DMS153 treated with DMSO at 0.1 percent for 48 hours (cell line): ENCODE measurements at regions not wholly inside any gene's neighbourhood (a gene's known extent, or its start where the extent isn't known, plus 50 kb on each side); places are given as distances from the start of the nearest gene placed in this dataset.

ENCODE experiments used
- DNase-seq: peaks from one replicate; lab custom pipeline; 2025; ENCODE audit not compliant: unreplicated experiment; lab: John Stamatoyannopoulos, UW

GRCh38 chr11:129590030-129590752 lies 214.5 kb downstream of the BARX2 start:
- DNase-seq: no peak

GRCh38 chr11:129590753-129591475 lies 215.3 kb downstream of the BARX2 start:
- no peak for DNase-seq

GRCh38 chr11:129591527-129591926 lies 215.9 kb downstream of the BARX2 start:
- DNase-seq: no peak

- DNase-seq: no peak
Observed at GRCh38 chr11:129592191-129592590, 216.5 kb downstream of the BARX2 start.

GRCh38 chr11:129593098-129593497 lies 217.4 kb downstream of the BARX2 start:
- DNase-seq: peak; percentile 77

GRCh38 chr11:129595038-129595962 lies 219.7 kb downstream of the BARX2 start:
- no peak for DNase-seq

- DNase-seq: no peak
Observed at GRCh38 chr11:129596351-129596750, 219.3 kb upstream of the TMEM45B start.

- DNase-seq: no peak
Observed at GRCh38 chr11:129598378-129598777, 217.3 kb upstream of the TMEM45B start.

GRCh38 chr11:129605815-129606214 lies 209.8 kb upstream of the TMEM45B start:
- no peak for DNase-seq

GRCh38 chr11:129608711-129609110 lies 206.9 kb upstream of the TMEM45B start:
- DNase-seq: no peak

- no peak for DNase-seq
Observed at GRCh38 chr11:129610125-129610524, 205.5 kb upstream of the TMEM45B start.

GRCh38 chr11:129610545-129610944 lies 205.1 kb upstream of the TMEM45B start:
- no peak for DNase-seq

- DNase-seq: no peak
Observed at GRCh38 chr11:129611661-129612446, 203.8 kb upstream of the TMEM45B start.

- no peak for DNase-seq
Observed at GRCh38 chr11:129612447-129612961, 203.1 kb upstream of the TMEM45B start.

- no peak for DNase-seq
Observed at GRCh38 chr11:129613071-129613470, 202.6 kb upstream of the TMEM45B start.

- DNase-seq: no peak
Observed at GRCh38 chr11:129614256-129614944, 201.2 kb upstream of the TMEM45B start.

GRCh38 chr11:129618046-129618569 lies 197.5 kb upstream of the TMEM45B start:
- DNase-seq: no peak

- no peak for DNase-seq
Observed at GRCh38 chr11:129620237-129621104, 195.2 kb upstream of the TMEM45B start.

GRCh38 chr11:129625930-129626329 lies 189.7 kb upstream of the TMEM45B start:
- peak; percentile 59 for DNase-seq
